GM21786 (cell line): ENCODE measurements at regions not wholly inside any gene's neighbourhood (a gene's known extent, or its start where the extent isn't known, plus 50 kb on each side); places are given as distances from the start of the nearest gene placed in this dataset.

Source experiments
- ATAC-seq: cut with Tn5 transposase; IDR thresholded peaks from one replicate; pipeline ENCODE4 v1.9.1; 2021; ENCODE audit not compliant: unreplicated experiment

GRCh38 chrX:87727620-87728019 is 210.0 kb downstream of the KLHL4 start:
- ATAC-seq: no peak

- ATAC-seq: no peak
These were observed 210.4 kb downstream of the KLHL4 start for GRCh38 chrX:87728024-87728423.

GRCh38 chrX:87728459-87728858 is 210.9 kb downstream of the KLHL4 start:
- no peak for ATAC-seq

DNA sequence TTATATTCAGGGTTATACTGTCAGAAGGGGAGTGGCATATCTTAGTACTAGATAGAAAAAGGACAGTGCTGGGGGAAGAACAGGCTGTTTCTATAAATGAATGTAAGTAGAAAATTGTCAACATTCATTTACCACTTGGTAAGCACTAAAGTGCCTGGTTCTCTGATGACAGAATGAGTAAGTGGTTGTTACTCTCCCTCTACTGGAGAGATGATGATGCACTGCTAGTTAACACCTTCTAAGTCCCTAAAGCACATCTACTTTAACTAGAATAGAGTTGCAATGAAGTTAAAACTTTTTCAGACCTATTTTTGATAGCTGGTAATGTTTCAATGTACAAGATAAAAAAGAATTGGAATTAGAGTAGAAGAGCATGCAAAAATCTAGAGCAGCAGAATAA is 214.5 kb downstream of the KLHL4 start:
- no peak for ATAC-seq

- no peak for ATAC-seq
These were observed 219.0 kb downstream of the KLHL4 start for GRCh38 chrX:87736576-87736975.

GRCh38 chrX:87744391-87744790 is 226.8 kb downstream of the KLHL4 start:
- no peak for ATAC-seq

- no peak for ATAC-seq
These were observed 237.9 kb downstream of the KLHL4 start for GRCh38 chrX:87755493-87755892.

DNA sequence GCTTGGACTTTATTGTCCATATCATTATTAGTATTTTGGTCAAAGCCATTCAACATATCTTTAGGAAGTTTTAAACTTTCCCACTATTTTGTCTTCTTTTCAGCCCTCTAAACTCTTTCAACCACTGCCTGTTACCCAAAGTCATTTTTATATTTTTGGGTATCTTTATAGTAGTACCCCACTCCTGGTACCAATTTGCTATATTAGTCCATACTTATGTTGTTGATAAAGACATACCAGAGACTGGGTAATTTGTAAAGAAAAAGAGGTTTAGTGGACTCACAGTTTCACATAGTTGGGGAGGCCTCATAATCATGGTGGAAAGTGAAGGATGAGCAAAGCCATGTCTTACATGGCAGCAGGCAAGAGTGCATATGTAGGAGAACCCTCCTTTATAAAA is 271.4 kb downstream of the KLHL4 start:
- no peak for ATAC-seq

DNA sequence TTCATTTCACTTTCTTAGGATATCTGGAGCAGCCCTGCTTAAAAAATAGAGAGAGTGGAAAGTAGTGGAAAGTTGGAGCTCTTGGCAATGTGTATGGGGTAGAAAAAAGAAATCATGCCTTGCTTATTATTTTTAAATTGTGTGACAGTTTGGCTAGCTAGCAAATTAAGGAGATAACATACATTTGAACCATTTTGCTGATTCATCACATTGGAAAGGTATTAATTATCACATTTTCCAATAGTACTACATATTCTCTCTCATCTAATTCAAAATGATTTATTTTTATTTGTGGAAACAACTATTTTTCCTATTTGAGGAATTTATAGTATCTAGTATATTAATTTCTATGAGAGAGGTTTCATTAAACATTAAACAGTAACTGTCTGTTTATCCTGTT is 280.4 kb downstream of the KLHL4 start:
- no peak for ATAC-seq

DNA sequence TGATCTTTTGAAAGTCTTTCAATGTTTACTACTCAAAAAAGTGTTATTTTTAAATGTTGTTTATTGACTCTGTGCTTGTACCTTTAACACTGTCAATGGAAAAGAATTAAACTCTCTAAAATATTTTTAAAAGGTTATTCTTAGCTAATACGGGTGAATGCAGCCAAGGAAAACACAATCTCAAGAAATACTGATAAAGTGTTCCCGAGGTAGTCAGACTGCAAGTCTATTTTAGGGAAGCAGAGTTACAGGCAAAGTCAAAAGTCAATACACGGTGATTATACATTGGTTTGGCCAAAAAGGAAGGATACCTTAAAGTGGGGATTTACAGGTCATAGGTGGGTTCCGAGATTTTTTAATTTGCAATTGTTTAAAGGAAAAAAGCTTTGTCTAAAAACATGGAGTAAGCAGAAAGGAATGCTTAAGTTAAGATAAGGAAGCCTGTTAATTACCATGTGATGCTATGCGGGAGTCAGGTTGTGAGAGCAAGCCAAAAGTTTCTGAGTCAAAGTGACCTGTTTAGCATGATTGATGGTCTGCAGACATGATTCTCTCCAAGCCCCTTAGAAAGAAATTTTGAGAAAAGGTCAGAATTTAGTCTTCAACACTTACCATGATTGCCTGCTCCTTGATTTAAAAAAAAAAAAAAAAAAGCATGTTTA is 288.4 kb downstream of the KLHL4 start:
- no peak for ATAC-seq

- no peak for ATAC-seq
These were observed 291.1 kb downstream of the KLHL4 start for GRCh38 chrX:87808576-87809243.

- no peak for ATAC-seq
These were observed 296.0 kb downstream of the KLHL4 start for GRCh38 chrX:87813566-87813965.

GRCh38 chrX:87846956-87847355 is 329.4 kb downstream of the KLHL4 start:
- ATAC-seq: no peak

- peak; percentile 75 for ATAC-seq
These were observed 355.8 kb downstream of the KLHL4 start for GRCh38 chrX:87873347-87873941.

DNA sequence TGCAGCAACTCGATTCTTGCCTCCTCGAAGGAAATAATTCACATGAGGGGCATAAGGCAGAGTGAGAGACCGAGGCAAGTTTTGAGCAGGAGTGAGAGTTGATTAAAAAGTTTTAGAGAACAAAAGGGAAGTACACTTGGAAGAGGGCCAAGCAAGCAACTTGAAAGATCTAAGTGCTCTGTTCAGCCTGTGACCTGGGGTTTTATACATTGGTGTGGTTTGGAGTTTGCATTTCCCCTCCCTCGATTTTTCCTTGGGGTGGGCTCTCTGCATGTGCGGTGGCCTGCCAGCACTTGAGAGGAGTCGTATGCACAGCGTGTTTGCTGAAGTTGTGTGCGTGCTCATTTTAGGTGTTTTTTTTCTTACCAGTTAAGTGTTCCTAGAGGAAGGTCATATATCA is 356.4 kb downstream of the KLHL4 start:
- peak; percentile 46 for ATAC-seq

GRCh38 chrX:87878926-87879325 is 361.3 kb downstream of the KLHL4 start:
- no peak for ATAC-seq

GRCh38 chrX:87890437-87890836 is 372.8 kb downstream of the KLHL4 start:
- ATAC-seq: no peak

DNA sequence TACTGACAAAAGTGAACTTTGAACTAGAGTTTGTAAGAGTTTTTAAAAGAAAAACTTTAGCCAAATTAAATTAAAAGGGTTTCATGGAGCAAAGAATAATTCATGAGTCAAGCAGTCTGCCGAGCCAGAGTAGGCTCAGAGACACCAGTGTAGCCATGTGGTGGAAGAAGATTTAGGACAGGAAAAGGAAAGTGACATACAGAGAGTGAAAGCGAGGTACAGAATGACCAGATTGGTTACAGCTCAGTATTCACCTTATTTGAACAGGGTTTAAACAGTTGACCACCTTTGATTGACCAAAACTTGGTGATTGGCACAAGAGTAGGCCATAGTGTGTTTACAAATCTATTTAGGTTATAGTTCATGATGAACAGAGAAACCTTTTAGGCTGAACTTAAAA is 377.8 kb downstream of the KLHL4 start:
- ATAC-seq: no peak

- ATAC-seq: peak; percentile 25
These were observed 378.5 kb downstream of the KLHL4 start for GRCh38 chrX:87896057-87896456.

GRCh38 chrX:87900320-87900908 is 382.8 kb downstream of the KLHL4 start:
- ATAC-seq: peak; percentile 79

DNA sequence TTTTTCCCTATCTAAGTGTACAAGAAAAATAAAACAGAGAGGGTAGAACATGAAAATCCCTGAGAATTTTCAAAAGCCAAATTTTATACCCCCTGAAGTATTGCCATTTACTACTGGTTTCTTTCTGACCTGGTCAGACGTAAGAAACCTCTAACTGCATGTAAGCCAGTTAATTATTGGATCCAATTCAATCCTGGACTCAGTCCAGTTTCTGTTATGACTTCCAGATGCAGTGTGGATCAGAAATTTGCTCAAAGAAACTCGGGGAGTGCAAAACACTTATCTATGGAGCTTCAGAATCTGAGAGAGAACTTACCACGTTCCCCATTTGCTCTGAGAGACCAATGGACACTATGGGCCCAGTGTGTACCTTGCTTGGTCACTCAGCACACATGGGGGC is 383.5 kb downstream of the KLHL4 start:
- no peak for ATAC-seq

- ATAC-seq: no peak
These were observed 397.1 kb downstream of the KLHL4 start for GRCh38 chrX:87914726-87915125.
